Type B pancreatic cell (in vitro differentiated cells): ENCODE measurements at regions not wholly inside any gene's neighbourhood (a gene's known extent, or its start where the extent isn't known, plus 50 kb on each side); places are given as distances from the start of the nearest gene placed in this dataset.

Source experiments
- DNase-seq: peaks from one replicate; pipeline ENCODE4 v3.0.0; 2021; ENCODE audit warnings: mixed read lengths; ENCODE audit not compliant: unreplicated experiment; ENCODE audit errors: extremely low spot score
- H3K27ac Mint-ChIP-seq: 2 replicates; pipeline ENCODE4 v1.8.0; 2021; ENCODE audit warnings: mild to moderate bottlenecking, mixed read lengths
- H3K27me3 Mint-ChIP-seq: 2 replicates; pipeline ENCODE4 v1.8.0; 2021; ENCODE audit warnings: mixed read lengths
- H3K36me3 Mint-ChIP-seq: 2 replicates; pipeline ENCODE4 v1.8.0; 2021; ENCODE audit warnings: mixed read lengths
- H3K4me1 Mint-ChIP-seq: one replicate; pipeline ENCODE4 v1.8.0; 2021; ENCODE audit warnings: mixed read lengths; ENCODE audit not compliant: unreplicated experiment
- H3K4me3 Mint-ChIP-seq: 2 replicates; pipeline ENCODE4 v1.8.0; 2021; ENCODE audit warnings: mild to moderate bottlenecking, mixed read lengths
- H3K9me3 Mint-ChIP-seq: 2 replicates; pipeline ENCODE4 v1.8.0; 2021; ENCODE audit warnings: mixed read lengths
- TF ChIP-seq, protein P1 (sequence below): fragments of 200-600 bp; sonication (generic); conservative IDR thresholded peaks from 2 replicates; pipeline ENCODE4 v1.5.0; 2021; ENCODE audit warnings: antibody characterized with exemption, mild to moderate bottlenecking

DNA sequence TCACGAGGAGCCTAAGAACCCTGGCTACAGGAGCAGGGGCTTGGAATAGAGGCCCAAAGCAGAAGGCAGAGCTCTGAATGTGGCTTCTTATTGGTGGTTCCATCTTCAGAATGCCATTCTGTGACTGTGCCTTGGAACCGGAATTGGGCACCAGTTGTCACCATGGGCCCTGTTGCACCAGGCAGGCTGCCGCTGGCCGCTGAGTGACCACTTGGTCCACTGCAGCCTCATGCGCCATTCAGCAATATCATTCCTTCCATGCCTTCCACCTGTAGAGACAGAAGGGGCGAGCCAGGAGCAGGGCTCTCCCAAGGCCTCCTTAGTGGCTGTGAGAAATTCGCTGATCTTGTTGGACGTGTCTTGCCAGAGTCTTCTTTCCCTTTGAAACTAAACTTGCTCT is 270.3 kb upstream of the CHD6 start:
- no peaks in the 10 kb centered on the region for H3K36me3 Mint-ChIP-seq
- peaks cover 20% of the 10 kb centered on the region for H3K4me1 Mint-ChIP-seq
- TF ChIP-seq, protein P1, sequence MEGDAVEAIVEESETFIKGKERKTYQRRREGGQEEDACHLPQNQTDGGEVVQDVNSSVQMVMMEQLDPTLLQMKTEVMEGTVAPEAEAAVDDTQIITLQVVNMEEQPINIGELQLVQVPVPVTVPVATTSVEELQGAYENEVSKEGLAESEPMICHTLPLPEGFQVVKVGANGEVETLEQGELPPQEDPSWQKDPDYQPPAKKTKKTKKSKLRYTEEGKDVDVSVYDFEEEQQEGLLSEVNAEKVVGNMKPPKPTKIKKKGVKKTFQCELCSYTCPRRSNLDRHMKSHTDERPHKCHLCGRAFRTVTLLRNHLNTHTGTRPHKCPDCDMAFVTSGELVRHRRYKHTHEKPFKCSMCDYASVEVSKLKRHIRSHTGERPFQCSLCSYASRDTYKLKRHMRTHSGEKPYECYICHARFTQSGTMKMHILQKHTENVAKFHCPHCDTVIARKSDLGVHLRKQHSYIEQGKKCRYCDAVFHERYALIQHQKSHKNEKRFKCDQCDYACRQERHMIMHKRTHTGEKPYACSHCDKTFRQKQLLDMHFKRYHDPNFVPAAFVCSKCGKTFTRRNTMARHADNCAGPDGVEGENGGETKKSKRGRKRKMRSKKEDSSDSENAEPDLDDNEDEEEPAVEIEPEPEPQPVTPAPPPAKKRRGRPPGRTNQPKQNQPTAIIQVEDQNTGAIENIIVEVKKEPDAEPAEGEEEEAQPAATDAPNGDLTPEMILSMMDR, result no peak
- DNase-seq, result no peak
- no peak overlapping the region for H3K27ac Mint-ChIP-seq
- H3K27me3 Mint-ChIP-seq, result peaks cover 6% of the 10 kb centered on the region
- peak overlapping the region; percentile 1 for H3K4me3 Mint-ChIP-seq
- no peaks in the 10 kb centered on the region for H3K9me3 Mint-ChIP-seq

DNA sequence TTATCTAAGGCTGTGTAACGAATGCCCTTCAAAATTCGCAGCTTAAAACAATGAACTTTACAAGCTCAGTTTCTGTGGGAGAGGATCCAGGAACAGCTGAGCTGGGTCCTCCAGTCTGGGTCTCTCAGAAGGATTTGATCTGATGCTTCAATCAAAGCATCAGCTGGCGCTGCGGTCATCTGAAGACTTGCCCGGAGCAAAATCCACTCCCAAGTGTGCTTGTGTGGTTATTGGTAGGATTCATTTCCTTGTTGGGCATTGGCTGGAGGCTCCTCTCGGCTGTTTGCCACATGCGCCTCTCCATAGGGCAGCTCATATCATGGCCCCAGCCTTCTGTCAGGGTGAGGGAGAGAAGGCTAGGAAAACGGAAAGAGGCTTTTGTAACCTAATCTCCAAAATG is 269.3 kb upstream of the CHD6 start:
- Mint-ChIP-seq H3K9me3 (no peaks in the 10 kb centered on the region), H3K36me3 (no peaks in the 10 kb centered on the region), H3K27ac (no peak overlapping the region), H3K4me1 (peaks cover 20% of the 10 kb centered on the region), H3K4me3 (no peak overlapping the region), H3K27me3 (peaks cover 6% of the 10 kb centered on the region)
- TF ChIP-seq, protein P1, result no peak
- no peak for DNase-seq

DNA sequence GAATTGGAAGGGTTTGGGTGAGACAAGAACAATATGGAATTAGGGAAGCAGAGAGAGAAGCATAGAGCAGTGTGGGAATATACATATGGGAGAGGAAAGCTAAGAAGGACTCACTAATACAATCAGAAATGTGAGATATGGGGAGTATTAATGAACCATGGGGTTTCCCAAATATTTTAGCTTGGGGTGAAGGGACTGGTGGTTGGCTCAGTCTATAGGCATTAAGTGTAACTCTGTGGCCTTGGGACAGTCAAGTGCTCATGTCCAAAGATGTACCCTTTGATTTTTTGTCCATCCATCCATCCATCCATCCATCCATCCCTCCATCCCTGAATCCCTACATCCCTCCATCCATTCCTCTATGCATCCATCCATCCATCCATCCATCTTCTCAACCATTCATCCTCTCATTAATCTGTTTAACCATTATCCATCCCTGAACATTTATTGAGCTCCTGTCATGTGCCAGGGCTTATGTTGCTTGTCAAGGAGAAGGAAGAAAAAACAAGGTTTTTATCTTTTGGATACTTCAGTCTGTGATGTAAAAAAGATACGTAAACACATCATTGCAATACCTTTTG is 263.4 kb upstream of the CHD6 start:
- Mint-ChIP-seq H3K36me3 (no peaks in the 10 kb centered on the region), H3K4me3 (no peak overlapping the region), H3K27ac (no peak overlapping the region), H3K27me3 (peaks cover 17% of the 10 kb centered on the region), H3K9me3 (no peaks in the 10 kb centered on the region), H3K4me1 (no peaks in the 10 kb centered on the region)
- no peak for DNase-seq
- TF ChIP-seq, protein P1, result no peak

DNA sequence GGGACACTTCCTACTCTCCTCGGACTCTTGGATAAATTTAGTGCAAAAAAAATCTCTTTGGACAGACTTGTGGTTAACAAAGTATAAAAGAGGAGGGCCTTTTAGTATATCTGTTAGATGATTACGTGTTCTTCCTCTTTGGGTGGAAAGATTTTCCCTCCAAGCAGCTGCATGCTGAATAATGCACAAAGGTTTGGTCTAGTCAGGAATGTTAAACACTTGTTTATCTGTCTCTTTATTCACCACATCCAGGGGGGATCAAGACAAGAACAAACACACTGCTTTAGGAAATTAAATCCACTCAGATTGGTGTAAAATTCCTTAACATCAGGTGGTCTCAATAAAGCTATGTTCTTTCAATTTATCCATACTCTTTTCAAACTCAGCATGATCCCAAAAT is 260.9 kb upstream of the CHD6 start:
- TF ChIP-seq, protein P1, result no peak
- H3K9me3 Mint-ChIP-seq, result no peaks in the 10 kb centered on the region
- no peak for DNase-seq
- peaks cover 17% of the 10 kb centered on the region for H3K27me3 Mint-ChIP-seq
- H3K4me3 Mint-ChIP-seq, result no peak overlapping the region
- H3K27ac Mint-ChIP-seq, result no peak overlapping the region
- no peaks in the 10 kb centered on the region for H3K4me1 Mint-ChIP-seq
- H3K36me3 Mint-ChIP-seq, result no peaks in the 10 kb centered on the region

DNA sequence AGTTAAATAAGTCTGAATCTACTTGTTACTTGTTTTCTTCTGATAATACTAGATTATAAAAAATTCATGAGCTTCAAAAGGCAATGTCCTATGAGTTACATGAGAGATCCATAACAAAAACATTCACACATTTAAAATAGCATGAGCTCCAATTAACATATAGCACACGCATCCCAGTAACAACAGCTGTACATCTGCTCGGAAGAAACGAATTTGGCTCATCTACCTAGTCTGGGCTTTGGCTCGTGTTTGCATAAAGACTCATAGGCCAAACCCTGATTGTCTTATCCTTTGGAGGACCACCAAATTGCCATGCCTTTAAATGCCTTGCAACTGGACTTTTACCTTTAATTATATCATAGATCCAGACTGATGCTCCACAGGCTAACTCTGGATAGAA is 259.7 kb upstream of the CHD6 start:
- no peaks in the 10 kb centered on the region for H3K36me3 Mint-ChIP-seq
- no peaks in the 10 kb centered on the region for H3K9me3 Mint-ChIP-seq
- TF ChIP-seq, protein P1, result no peak
- H3K27ac Mint-ChIP-seq, result no peak overlapping the region
- H3K4me1 Mint-ChIP-seq, result no peaks in the 10 kb centered on the region
- DNase-seq, result no peak
- no peak overlapping the region for H3K4me3 Mint-ChIP-seq
- H3K27me3 Mint-ChIP-seq, result peaks cover 19% of the 10 kb centered on the region

DNA sequence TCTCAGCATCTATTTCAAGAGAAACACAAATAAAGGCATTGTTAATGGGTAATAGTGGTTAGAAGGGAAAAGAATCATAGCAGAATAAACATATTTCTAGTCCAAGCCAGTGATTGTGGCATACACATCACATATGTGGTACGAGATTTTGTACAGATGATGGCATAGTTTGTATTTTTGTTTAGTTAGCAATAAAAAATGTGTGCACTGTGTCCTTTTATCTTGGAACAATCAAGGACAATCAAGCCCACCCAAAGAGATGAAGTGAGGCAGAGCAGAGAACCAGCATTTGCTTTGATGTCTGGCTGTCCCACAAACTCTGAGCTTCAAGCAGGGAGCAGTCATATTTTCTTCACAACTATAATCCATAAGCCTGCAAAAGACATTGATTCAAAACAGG is 256.5 kb upstream of the CHD6 start:
- peaks cover 13% of the 10 kb centered on the region for H3K27me3 Mint-ChIP-seq
- TF ChIP-seq, protein P1, result no peak

More for the DNA sequence above, 256.5 kb upstream of the CHD6 start:
- Mint-ChIP-seq H3K36me3 (no peaks in the 10 kb centered on the region), H3K4me1 (no peaks in the 10 kb centered on the region), H3K9me3 (no peaks in the 10 kb centered on the region), H3K27ac (no peak overlapping the region), H3K4me3 (no peak overlapping the region)
- DNase-seq, result no peak
